RPMI8226 (cell line): ENCODE measurements at regions not wholly inside any gene's neighbourhood (a gene's known extent, or its start where the extent isn't known, plus 50 kb on each side); places are given as distances from the start of the nearest gene placed in this dataset.
"Not testable (repeated sequence)": the region's sequence is repeated elsewhere in the genome, so short reads cannot be mapped to it uniquely, and the experiment has no call there.

Experiments
- DNase-seq: peaks from one replicate; pipeline ENCODE4 v3.0.0-alpha.2; 2015

- DNase-seq, result not testable (repeated sequence)
Measured at GRCh38 chrX:122224137-122224536, 959.9 kb upstream of the GRIA3 start.

DNA sequence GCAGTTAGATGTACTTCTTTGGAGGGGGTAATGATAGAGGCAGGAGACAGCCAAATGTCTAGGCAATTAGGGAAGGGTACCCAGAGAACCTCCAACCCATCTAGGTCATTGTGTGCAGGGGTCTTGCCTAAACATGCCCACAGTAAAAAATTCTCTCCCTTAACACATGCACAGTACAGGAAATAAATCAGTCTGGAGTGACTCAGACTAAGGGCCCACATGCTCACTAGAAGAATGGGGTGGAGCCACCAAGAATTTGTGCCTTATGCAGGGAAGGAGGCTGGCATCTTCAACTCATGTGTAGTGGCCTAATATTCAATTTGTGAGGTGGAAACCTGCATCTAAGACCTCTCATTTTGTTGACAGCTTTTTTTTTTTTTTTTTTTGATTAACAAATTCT is 945.3 kb upstream of the GRIA3 start:
- no peak for DNase-seq

GRCh38 chrX:122241959-122242358 is 942.1 kb upstream of the GRIA3 start:
- DNase-seq, result no peak

DNA sequence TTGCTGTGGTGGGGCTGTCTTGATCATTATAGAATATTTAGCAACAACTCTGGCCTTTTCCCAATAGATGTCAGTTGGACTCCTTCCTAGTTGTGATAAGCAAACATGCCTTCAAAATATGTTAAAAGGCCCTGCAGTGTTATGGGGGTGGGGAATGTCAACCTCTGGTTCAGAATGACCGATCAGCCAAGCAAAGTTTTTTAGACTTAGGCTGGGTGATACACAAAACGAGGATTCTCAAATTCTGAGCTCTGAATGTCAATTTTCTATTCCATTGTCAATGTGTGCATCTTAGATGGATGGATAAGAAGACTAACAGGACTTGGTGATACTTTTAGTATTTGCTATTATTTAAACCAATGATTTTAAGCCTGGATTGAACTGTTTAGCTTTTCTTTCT is 940.0 kb upstream of the GRIA3 start:
- no peak for DNase-seq

GRCh38 chrX:122245175-122245574 is 938.9 kb upstream of the GRIA3 start:
- no peak for DNase-seq

- no peak for DNase-seq
Measured at GRCh38 chrX:122245943-122246342, 938.1 kb upstream of the GRIA3 start.

DNA sequence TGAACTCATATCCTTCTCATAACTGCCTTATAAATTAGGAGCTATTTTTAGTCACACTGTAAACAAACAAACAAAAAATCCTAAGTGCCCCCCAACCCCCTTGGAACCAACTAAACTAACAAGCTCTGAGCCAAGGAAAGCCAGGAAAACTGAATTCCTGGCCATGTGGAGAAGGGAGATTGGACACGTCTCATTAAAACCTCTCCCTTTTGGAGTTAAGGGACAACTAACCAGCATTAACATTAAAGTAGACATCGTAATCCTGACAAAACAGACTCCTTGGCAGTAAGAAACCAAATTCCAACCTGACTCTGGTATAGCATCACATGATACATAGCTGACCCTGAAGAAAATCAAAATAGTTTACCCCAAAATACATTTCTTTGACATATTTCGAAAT is 937.1 kb upstream of the GRIA3 start:
- DNase-seq, result no peak

GRCh38 chrX:122248681-122249080 is 935.4 kb upstream of the GRIA3 start:
- no peak for DNase-seq

- no peak for DNase-seq
Measured at GRCh38 chrX:122252454-122252853, 931.6 kb upstream of the GRIA3 start.

DNA sequence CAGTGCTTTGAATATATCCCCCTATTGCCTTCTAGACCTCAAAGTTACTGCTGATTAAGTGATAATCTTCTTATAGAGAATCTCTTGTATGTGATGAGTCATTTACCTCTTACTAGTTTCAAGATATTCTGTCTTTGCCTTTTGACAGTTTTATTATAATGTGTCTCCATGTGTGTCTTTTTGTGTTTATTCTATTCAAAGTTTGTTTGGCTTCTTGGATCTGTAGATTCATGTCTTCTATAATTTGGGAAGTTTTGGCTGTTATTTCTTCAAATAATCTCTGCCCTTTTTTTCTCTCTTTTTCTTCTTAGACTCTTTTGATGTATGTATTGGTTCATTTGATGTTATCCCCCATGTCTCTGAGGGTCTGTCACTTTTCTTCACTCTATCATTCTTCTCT is 915.7 kb upstream of the GRIA3 start:
- no peak for DNase-seq

DNA sequence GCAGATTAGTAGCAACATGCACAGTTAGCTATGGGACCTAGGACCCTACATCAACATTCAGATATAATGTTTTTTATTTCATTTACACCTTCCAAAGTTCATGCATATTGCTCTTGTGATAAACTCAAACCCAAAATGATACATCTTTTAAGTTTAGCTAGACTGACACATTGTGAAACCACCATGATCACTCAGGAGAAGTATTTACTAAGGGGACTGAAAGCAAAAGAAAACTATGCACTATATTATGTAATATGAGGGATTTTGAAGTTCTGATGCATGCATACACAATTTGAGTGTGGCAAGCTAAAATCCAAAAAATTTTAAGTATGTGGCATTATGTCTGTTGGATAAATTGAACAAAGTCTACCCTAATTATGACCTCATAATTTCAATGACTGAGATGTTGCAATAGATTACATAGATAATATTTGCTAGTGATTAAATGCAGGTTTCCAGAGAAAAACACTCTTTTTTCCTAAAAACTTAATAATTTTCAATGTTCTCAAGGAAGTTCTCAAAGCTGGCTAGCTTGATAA is 914.8 kb upstream of the GRIA3 start:
- DNase-seq, result no peak

DNA sequence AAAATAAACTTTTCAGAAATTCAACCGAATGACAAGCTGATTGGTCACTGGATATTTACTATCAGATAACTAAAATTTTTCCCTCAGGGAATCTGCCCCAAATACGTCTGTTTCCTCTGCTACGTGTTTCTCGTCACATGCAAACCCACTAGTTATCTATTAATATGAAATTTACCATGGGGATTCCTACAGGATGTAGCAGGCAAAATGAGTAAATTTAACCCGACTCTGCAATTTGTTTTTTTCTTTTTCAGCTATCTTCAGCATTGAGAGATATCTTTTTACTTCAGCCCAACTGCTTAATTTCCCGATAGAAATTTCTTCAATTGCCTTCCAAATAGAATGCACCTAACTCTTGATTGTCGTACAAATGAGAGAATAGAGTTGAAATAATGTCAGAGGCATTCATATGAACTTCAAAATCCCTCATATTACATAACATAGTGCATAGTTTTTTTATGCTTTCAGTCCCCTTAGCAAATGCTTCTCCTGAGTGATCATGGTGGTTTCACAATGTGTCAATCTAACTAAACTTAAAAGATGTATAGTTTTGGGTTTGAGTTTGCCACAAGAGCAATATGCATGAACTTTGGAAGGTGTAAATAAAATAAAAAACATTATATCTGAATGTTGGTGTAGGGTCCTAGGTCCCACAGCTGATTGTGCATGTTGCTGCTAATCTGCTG is 913.1 kb upstream of the GRIA3 start:
- DNase-seq, result no peak

- DNase-seq, result no peak
Measured at GRCh38 chrX:122272011-122272410, 912.1 kb upstream of the GRIA3 start.

GRCh38 chrX:122279746-122280145 is 904.3 kb upstream of the GRIA3 start:
- no peak for DNase-seq

DNA sequence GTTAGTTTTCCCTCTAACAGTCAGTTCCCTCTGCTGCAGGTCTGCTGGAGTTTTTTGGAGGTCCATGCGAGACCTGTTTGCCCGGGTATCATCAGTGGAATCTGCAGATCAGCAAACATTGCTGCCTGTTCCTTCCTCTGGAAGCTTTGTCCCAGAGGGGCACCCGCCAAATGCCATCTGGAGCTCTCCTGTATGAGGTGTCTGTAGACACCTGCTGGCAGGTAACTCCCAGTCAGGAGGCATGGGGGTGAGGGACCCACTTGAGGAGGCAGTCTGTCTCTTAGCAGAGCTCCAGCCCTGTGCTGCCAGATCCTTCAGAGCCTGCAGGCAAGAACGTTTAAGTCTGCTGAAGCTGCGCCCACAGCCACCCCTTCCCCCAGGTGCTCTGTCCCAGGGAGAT is 884.3 kb upstream of the GRIA3 start:
- not testable (repeated sequence) for DNase-seq

DNA sequence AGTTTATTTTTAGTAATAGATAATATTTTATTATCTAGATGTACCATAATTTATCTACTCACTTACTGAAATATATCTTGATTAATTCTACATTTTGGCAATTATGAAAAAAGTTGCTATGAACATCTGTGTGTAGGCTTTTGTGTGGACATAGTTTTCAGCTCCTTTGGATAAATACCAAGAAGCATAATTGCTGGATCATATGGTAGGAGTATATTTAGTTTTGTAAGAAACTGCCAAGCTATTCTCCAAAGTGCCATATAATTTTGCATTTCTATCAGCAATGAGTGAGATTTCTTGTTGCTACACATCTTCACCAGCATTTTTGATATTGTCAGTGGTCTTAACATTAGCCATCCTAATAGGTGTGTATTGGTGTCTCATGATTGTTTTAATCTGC is 882.6 kb upstream of the GRIA3 start:
- no peak for DNase-seq

DNA sequence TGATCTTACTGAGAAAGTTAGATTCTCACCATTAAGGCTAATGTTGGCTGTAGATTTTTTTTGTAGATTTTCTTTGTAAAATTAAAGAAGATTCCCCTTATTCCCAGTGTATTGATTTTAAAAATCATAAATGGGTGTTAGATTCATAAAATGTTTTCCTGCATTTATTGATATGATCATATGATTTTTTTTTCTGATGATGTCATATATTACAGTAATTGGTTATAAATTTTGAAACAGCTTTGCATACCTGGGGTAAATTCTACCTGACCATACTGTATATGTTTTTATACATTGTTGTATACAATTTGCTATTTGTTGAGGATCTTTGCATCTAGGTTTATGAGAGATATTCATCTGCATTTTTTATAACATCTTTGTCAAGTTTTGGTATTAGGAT is 880.3 kb upstream of the GRIA3 start:
- no peak for DNase-seq

GRCh38 chrX:122344816-122345215 is 839.3 kb upstream of the GRIA3 start:
- DNase-seq, result no peak

- DNase-seq, result no peak
Measured at GRCh38 chrX:122363112-122363795, 820.8 kb upstream of the GRIA3 start.

DNA sequence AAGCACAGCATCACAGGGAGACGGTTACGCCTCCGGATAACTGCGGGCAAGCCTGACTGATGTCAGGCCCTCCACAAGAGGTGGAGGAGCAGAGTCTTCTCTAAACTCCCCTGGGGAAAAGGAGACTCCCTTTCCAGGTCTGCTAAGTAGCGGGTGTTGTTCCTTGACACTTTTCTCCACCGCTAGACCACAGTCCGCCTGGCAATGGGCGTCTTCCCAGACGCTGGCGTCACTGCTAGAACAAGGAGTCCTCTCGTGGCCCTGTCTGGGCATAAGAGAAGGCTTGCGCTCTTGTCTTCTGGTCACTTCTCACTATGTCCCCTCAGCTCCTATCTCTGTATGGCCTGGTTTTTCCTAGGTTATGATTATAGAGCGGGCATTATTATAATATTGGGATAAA is 808.5 kb upstream of the GRIA3 start:
- DNase-seq, result not testable (repeated sequence)

GRCh38 chrX:122389005-122389404 is 795.1 kb upstream of the GRIA3 start:
- no peak for DNase-seq

DNA sequence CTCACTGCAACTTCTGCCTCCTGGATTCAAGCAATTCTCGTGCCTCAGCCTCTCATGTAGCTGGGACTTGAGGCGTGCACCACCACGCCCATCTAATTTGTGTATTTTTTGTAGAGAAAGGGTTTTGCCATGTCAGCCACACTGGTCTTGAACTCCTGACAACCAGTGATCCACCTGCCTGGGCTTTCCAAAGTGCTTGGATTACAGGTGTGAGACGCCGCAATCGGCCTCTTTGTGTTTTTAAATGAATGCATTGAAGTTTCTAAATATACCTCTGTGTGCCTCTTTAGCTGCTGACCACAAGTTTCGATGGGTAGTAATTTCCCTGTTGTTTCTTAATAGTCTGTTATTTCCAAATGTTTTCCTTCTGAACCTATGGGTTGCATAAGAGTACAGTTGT is 765.3 kb upstream of the GRIA3 start:
- DNase-seq, result peak; percentile 65

GRCh38 chrX:122421434-122422121 is 762.5 kb upstream of the GRIA3 start:
- DNase-seq, result no peak

DNA sequence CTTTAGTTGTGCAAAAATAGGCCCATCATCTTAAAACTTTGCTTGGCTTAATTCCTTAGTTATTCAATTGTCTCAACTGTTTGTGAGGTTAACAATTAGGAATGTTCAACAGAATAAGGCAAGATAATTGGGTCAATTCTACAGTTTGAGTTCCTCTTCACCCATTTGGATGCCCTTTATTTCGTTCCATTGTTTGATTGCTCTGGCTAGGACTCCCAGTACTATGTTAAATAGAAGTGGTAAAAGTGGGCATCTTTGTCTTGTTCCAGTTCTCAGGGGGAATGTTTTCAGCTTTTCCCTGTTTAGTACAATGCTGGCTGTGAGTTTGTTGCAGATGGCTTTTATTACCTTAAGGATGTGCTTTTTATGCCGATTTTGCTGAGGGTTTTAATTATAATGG is 761.5 kb upstream of the GRIA3 start:
- DNase-seq, result no peak
